ENCODE measurements at regions not wholly inside any gene's neighbourhood (a gene's known extent, or its start where the extent isn't known, plus 50 kb on each side); places are given as distances from the start of the nearest gene placed in this dataset.

- DNase-seq (ENCODE audit: low read depth): no peak
- ChIA-PET POLR2A (no interaction called here), CTCF (no interaction called here)
Measured at GRCh38 chr22:49147171-49147570, 680.5 kb downstream of the BRD1 start.

GRCh38 chr22:49146511-49146910 lies 681.2 kb downstream of the BRD1 start:
- Histone ChIP-seq H3K4me3 (ENCODE audit: low read depth, low read length) (no peak overlapping the region), H3K27me3 (ENCODE audit: control insufficient read depth, insufficient read depth, low read length) (no peaks in the 10 kb centered on the region), H3K36me3 (ENCODE audit: control insufficient read depth, insufficient read depth, low read length) (no peaks in the 10 kb centered on the region)
- DNase-seq (ENCODE audit: low read depth): no peak
- POLR2A ChIA-PET: no interaction called here
- CTCF ChIA-PET: no interaction called here
- no peak for TF ChIP-seq CTCF (IDR thresholded peaks at IDR 0.05; ENCODE audit: insufficient read depth, low read depth, low read length)

More at GRCh38 chr22:49147171-49147570, 680.5 kb downstream of the BRD1 start:
- Histone ChIP-seq H3K4me3 (ENCODE audit: low read depth, low read length) (no peak overlapping the region), H3K27me3 (ENCODE audit: control insufficient read depth, insufficient read depth, low read length) (no peaks in the 10 kb centered on the region), H3K36me3 (ENCODE audit: control insufficient read depth, insufficient read depth, low read length) (no peaks in the 10 kb centered on the region)
- TF ChIP-seq CTCF (IDR thresholded peaks at IDR 0.05; ENCODE audit: insufficient read depth, low read depth, low read length): no peak

GRCh38 chr22:49143812-49144211 lies 683.9 kb downstream of the BRD1 start:
- Histone ChIP-seq H3K36me3 (ENCODE audit: control insufficient read depth, insufficient read depth, low read length) (no peaks in the 10 kb centered on the region), H3K4me3 (ENCODE audit: low read depth, low read length) (no peak overlapping the region), H3K27me3 (ENCODE audit: control insufficient read depth, insufficient read depth, low read length) (no peaks in the 10 kb centered on the region)
- ChIA-PET CTCF (no interaction called here), POLR2A (no interaction called here)
- TF ChIP-seq CTCF (IDR thresholded peaks at IDR 0.05; ENCODE audit: insufficient read depth, low read depth, low read length): no peak
- DNase-seq (ENCODE audit: low read depth): no peak

- no peak for TF ChIP-seq CTCF (IDR thresholded peaks at IDR 0.05; ENCODE audit: insufficient read depth, low read depth, low read length)
- POLR2A ChIA-PET: no interaction called here
- Histone ChIP-seq H3K27me3 (ENCODE audit: control insufficient read depth, insufficient read depth, low read length) (no peaks in the 10 kb centered on the region), H3K4me3 (ENCODE audit: low read depth, low read length) (no peak overlapping the region), H3K36me3 (ENCODE audit: control insufficient read depth, insufficient read depth, low read length) (no peaks in the 10 kb centered on the region)
- CTCF ChIA-PET: no interaction called here
- no peak for DNase-seq (ENCODE audit: low read depth)
Measured at GRCh38 chr22:49142891-49143290, 684.8 kb downstream of the BRD1 start.

- no peaks in the 10 kb centered on the region for H3K36me3 ChIP-seq (ENCODE audit: control insufficient read depth, insufficient read depth, low read length)
- no peaks in the 10 kb centered on the region for H3K27me3 ChIP-seq (ENCODE audit: control insufficient read depth, insufficient read depth, low read length)
- ChIA-PET CTCF (no interaction called here), POLR2A (no interaction called here)
- no peak for TF ChIP-seq CTCF (IDR thresholded peaks at IDR 0.05; ENCODE audit: insufficient read depth, low read depth, low read length)
- DNase-seq (ENCODE audit: low read depth): no peak
- H3K4me3 ChIP-seq (ENCODE audit: low read depth, low read length): no peak overlapping the region
Measured at GRCh38 chr22:49142296-49142695, 685.4 kb downstream of the BRD1 start.

Measured in BJ (cell line).